ENCODE measurements at regions not wholly inside any gene's neighbourhood (a gene's known extent, or its start where the extent isn't known, plus 50 kb on each side); places are given as distances from the start of the nearest gene placed in this dataset.

GRCh38 chr9:90024823-90025222, 420.0 kb downstream of the GADD45G start:
- Histone ChIP-seq H2AFZ (ENCODE audit: low read length) (no peak overlapping the region), H3K4me3 (ENCODE audit: low read length) (no peak overlapping the region), H4K20me1 (ENCODE audit: insufficient read depth, low read depth, low read length) (no peaks in the 10 kb centered on the region), H3K9me3 (ENCODE audit: low read length) (no peaks in the 10 kb centered on the region), H3K4me1 (ENCODE audit: low read length) (no peaks in the 10 kb centered on the region), H3K36me3 (ENCODE audit: insufficient read depth, low read length) (no peaks in the 10 kb centered on the region), H3K27ac (ENCODE audit: low read length) (no peak overlapping the region), H3K9me2 (replicated peaks; ENCODE audit: insufficient read depth, low read length) (no peaks in the 10 kb centered on the region), H3K79me2 (ENCODE audit: low read length) (no peaks in the 10 kb centered on the region), H3K9ac (ENCODE audit: low read length) (no peak overlapping the region), H3K27me3 (ENCODE audit: low read length) (no peaks in the 10 kb centered on the region), H3K4me2 (ENCODE audit: low read depth, low read length, poor library complexity, severe bottlenecking) (no peak overlapping the region)
- DNase-seq: no peak

DNA sequence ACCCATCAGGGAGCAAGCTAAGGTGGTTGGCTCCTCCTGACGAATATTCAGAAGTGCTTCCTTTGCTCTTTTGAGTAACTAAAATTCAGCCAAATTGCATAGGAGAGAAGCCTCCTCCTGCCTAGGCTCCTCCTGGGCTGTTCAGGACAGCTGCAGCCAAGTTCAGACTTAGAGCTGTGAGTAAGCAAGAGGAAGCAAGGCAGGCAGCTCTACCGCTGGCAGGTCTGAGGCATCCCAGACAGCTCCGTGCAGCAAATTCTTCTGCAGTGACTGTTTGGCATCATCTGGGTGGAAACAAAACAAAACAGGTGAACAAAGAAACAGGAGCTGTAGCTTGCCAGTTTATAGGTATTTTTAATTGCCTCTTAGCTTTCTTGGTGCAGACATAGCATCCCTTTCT, 421.0 kb downstream of the GADD45G start:
- H3K79me2 ChIP-seq (ENCODE audit: low read length): no peaks in the 10 kb centered on the region
- no peak overlapping the region for H2AFZ ChIP-seq (ENCODE audit: low read length)
- no peaks in the 10 kb centered on the region for H3K27me3 ChIP-seq (ENCODE audit: low read length)
- no peak overlapping the region for H3K4me2 ChIP-seq (ENCODE audit: low read depth, low read length, poor library complexity, severe bottlenecking)
- H3K9me2 ChIP-seq (replicated peaks; ENCODE audit: insufficient read depth, low read length): no peaks in the 10 kb centered on the region
- no peaks in the 10 kb centered on the region for H3K36me3 ChIP-seq (ENCODE audit: insufficient read depth, low read length)
- no peaks in the 10 kb centered on the region for H3K9me3 ChIP-seq (ENCODE audit: low read length)
- no peaks in the 10 kb centered on the region for H4K20me1 ChIP-seq (ENCODE audit: insufficient read depth, low read depth, low read length)
- no peak overlapping the region for H3K9ac ChIP-seq (ENCODE audit: low read length)
- no peak overlapping the region for H3K4me3 ChIP-seq (ENCODE audit: low read length)
- H3K4me1 ChIP-seq (ENCODE audit: low read length): no peaks in the 10 kb centered on the region
- DNase-seq: no peak
- H3K27ac ChIP-seq (ENCODE audit: low read length): no peak overlapping the region

DNA sequence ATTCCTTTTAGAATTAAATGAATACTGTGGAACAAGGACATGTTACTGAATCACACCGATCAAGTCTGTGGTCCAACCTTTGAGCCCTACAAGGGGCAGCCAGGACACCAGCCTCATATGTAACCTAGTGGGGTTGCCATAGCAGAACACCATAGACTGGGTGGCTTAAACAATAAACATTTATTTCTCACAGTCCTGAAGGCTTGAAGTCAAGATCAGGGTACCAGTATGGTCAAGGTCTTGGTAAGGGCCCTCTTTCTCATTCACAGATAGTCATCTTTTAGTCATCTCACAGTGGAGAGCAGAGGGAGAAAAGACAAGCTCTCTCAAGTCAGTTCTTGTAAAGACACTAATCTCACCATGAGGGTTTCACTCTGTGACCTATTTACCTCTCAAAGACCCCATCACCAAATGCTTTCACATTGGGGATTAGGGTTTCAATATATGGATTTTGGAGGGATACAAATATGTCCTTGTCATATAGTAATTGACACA, 422.5 kb downstream of the GADD45G start:
- Histone ChIP-seq H3K4me3 (ENCODE audit: low read length) (no peak overlapping the region), H3K9ac (ENCODE audit: low read length) (no peak overlapping the region), H3K9me2 (replicated peaks; ENCODE audit: insufficient read depth, low read length) (no peaks in the 10 kb centered on the region), H3K4me2 (ENCODE audit: low read depth, low read length, poor library complexity, severe bottlenecking) (no peak overlapping the region), H3K36me3 (ENCODE audit: insufficient read depth, low read length) (no peaks in the 10 kb centered on the region), H3K79me2 (ENCODE audit: low read length) (no peaks in the 10 kb centered on the region), H3K9me3 (ENCODE audit: low read length) (no peaks in the 10 kb centered on the region), H3K27me3 (ENCODE audit: low read length) (no peaks in the 10 kb centered on the region), H3K27ac (ENCODE audit: low read length) (no peak overlapping the region), H4K20me1 (ENCODE audit: insufficient read depth, low read depth, low read length) (no peaks in the 10 kb centered on the region), H3K4me1 (ENCODE audit: low read length) (no peaks in the 10 kb centered on the region), H2AFZ (ENCODE audit: low read length) (no peak overlapping the region)
- no peak for DNase-seq

DNA sequence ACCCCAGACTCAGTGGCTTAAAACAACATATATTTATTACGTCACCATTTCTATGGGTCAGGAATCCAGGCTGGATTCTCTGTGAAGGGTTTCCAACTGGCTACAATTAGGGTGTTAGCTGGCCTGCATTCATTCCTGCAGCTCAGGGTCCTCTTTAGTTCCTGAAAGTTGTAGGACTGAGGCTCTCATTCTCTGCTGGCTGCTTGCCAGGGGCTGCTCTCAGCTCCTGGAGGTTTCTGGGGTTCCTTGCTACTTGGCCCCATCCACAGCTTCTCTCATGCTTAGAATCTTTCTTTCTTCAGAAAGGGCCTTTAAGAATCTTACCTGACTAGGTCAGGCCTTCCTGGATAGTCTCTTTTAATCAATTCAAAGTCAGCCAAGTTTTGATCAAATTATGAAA, 424.6 kb downstream of the GADD45G start:
- no peak overlapping the region for H3K4me2 ChIP-seq (ENCODE audit: low read depth, low read length, poor library complexity, severe bottlenecking)
- no peaks in the 10 kb centered on the region for H3K27me3 ChIP-seq (ENCODE audit: low read length)
- no peaks in the 10 kb centered on the region for H3K9me3 ChIP-seq (ENCODE audit: low read length)
- no peak for DNase-seq
- no peaks in the 10 kb centered on the region for H3K36me3 ChIP-seq (ENCODE audit: insufficient read depth, low read length)
- no peak overlapping the region for H3K27ac ChIP-seq (ENCODE audit: low read length)
- no peaks in the 10 kb centered on the region for H4K20me1 ChIP-seq (ENCODE audit: insufficient read depth, low read depth, low read length)
- no peak overlapping the region for H3K4me3 ChIP-seq (ENCODE audit: low read length)
- no peaks in the 10 kb centered on the region for H3K79me2 ChIP-seq (ENCODE audit: low read length)
- H3K9ac ChIP-seq (ENCODE audit: low read length): no peak overlapping the region
- H3K9me2 ChIP-seq (replicated peaks; ENCODE audit: insufficient read depth, low read length): no peaks in the 10 kb centered on the region
- H2AFZ ChIP-seq (ENCODE audit: low read length): no peak overlapping the region
- H3K4me1 ChIP-seq (ENCODE audit: low read length): no peaks in the 10 kb centered on the region

- Histone ChIP-seq H3K27ac (ENCODE audit: low read length) (no peak overlapping the region), H3K4me1 (ENCODE audit: low read length) (no peaks in the 10 kb centered on the region), H2AFZ (ENCODE audit: low read length) (no peak overlapping the region), H3K4me2 (ENCODE audit: low read depth, low read length, poor library complexity, severe bottlenecking) (no peak overlapping the region), H4K20me1 (ENCODE audit: insufficient read depth, low read depth, low read length) (no peaks in the 10 kb centered on the region), H3K9me3 (ENCODE audit: low read length) (no peaks in the 10 kb centered on the region), H3K4me3 (ENCODE audit: low read length) (no peak overlapping the region), H3K9ac (ENCODE audit: low read length) (no peak overlapping the region), H3K79me2 (ENCODE audit: low read length) (no peaks in the 10 kb centered on the region), H3K9me2 (replicated peaks; ENCODE audit: insufficient read depth, low read length) (no peaks in the 10 kb centered on the region), H3K27me3 (ENCODE audit: low read length) (no peaks in the 10 kb centered on the region), H3K36me3 (ENCODE audit: insufficient read depth, low read length) (no peaks in the 10 kb centered on the region)
- no peak for DNase-seq
Measured at GRCh38 chr9:90029996-90030395, 425.2 kb downstream of the GADD45G start.

DNA sequence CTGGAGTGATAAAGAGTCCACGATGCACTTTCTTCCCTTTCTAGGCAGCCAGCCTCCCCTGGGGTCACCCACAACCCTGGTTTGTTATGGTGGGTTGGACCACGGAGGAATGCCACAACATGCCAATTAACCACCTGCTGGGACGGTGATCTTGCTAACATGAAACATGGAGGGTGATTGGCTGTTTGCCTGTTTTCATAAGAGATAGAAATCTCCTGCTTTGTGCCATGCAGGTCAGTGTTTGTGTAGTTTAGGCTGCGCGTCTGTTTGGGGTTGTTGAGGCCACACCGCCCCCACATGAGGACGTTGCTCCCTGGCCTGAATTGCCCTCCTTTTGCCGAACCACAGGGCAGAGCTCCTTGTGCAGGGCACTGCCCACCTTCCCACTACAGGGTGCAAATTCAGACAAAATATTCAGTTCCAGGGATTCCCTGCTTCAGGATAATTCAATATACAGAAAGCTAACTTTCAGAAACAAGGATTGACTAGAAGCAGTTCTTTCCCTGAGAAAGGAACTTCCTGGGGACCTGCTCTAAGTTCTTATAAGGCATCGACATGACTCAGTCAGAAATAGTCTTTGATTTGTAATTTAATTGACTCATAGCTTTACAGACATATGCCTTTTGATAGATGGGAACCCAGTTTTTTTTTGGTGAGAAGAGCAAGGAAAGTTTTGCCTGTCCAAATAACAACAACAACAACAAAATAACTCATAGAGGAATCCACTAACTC, 427.6 kb downstream of the GADD45G start:
- Histone ChIP-seq H3K79me2 (ENCODE audit: low read length) (no peaks in the 10 kb centered on the region), H3K9ac (ENCODE audit: low read length) (no peak overlapping the region), H3K9me3 (ENCODE audit: low read length) (no peaks in the 10 kb centered on the region), H2AFZ (ENCODE audit: low read length) (no peak overlapping the region), H3K4me2 (ENCODE audit: low read depth, low read length, poor library complexity, severe bottlenecking) (no peak overlapping the region), H3K9me2 (replicated peaks; ENCODE audit: insufficient read depth, low read length) (no peaks in the 10 kb centered on the region), H3K36me3 (ENCODE audit: insufficient read depth, low read length) (no peaks in the 10 kb centered on the region), H3K4me1 (ENCODE audit: low read length) (no peaks in the 10 kb centered on the region), H3K27me3 (ENCODE audit: low read length) (no peaks in the 10 kb centered on the region), H4K20me1 (ENCODE audit: insufficient read depth, low read depth, low read length) (no peaks in the 10 kb centered on the region), H3K4me3 (ENCODE audit: low read length) (no peak overlapping the region), H3K27ac (ENCODE audit: low read length) (no peak overlapping the region)
- DNase-seq: no peak

DNA sequence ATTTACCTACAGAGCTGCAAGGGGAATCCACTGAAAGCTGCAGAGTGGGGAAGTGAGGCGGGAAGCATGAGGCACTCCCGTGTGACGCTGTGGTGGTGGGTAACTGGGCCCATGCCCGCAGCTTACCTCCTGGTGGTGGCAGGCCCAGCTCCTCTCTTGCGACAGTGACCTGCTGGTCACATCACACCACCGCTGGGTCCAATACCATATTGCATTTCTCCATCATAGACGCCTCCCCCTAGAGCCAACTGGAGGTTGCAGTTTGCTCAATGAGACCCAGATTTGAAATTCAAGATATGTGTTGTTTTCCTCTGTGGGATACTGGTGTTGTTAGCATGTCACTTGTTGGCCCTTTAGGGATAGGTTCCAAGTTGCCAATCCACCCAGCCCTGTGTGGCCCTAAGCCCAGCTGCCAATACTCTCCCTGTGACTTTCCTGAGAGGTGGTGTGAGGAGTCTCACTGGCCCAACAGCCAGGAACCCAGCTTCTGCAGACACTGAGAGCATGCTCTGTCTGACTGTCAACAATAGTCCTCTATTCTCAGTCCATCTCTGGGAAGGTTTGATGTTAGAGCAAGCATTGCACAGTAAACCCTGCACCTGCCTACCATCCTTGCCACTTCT, 428.3 kb downstream of the GADD45G start:
- no peak overlapping the region for H3K4me3 ChIP-seq (ENCODE audit: low read length)
- DNase-seq: no peak
- no peaks in the 10 kb centered on the region for H3K79me2 ChIP-seq (ENCODE audit: low read length)
- no peaks in the 10 kb centered on the region for H3K4me1 ChIP-seq (ENCODE audit: low read length)
- no peak overlapping the region for H3K9ac ChIP-seq (ENCODE audit: low read length)
- no peak overlapping the region for H2AFZ ChIP-seq (ENCODE audit: low read length)
- no peak overlapping the region for H3K27ac ChIP-seq (ENCODE audit: low read length)
- no peaks in the 10 kb centered on the region for H4K20me1 ChIP-seq (ENCODE audit: insufficient read depth, low read depth, low read length)
- H3K36me3 ChIP-seq (ENCODE audit: insufficient read depth, low read length): no peaks in the 10 kb centered on the region
- no peaks in the 10 kb centered on the region for H3K9me2 ChIP-seq (replicated peaks; ENCODE audit: insufficient read depth, low read length)
- H3K9me3 ChIP-seq (ENCODE audit: low read length): no peaks in the 10 kb centered on the region
- no peak overlapping the region for H3K4me2 ChIP-seq (ENCODE audit: low read depth, low read length, poor library complexity, severe bottlenecking)
- no peaks in the 10 kb centered on the region for H3K27me3 ChIP-seq (ENCODE audit: low read length)

- no peak overlapping the region for H3K27ac ChIP-seq (ENCODE audit: low read length)
- no peak overlapping the region for H3K4me2 ChIP-seq (ENCODE audit: low read depth, low read length, poor library complexity, severe bottlenecking)
- no peak overlapping the region for H3K4me3 ChIP-seq (ENCODE audit: low read length)
- H3K4me1 ChIP-seq (ENCODE audit: low read length): no peaks in the 10 kb centered on the region
- DNase-seq: no peak
- H4K20me1 ChIP-seq (ENCODE audit: insufficient read depth, low read depth, low read length): no peaks in the 10 kb centered on the region
- no peaks in the 10 kb centered on the region for H3K36me3 ChIP-seq (ENCODE audit: insufficient read depth, low read length)
- H3K79me2 ChIP-seq (ENCODE audit: low read length): no peaks in the 10 kb centered on the region
- H3K9ac ChIP-seq (ENCODE audit: low read length): no peak overlapping the region
- H3K9me2 ChIP-seq (replicated peaks; ENCODE audit: insufficient read depth, low read length): no peaks in the 10 kb centered on the region
- H3K27me3 ChIP-seq (ENCODE audit: low read length): no peaks in the 10 kb centered on the region
- H3K9me3 ChIP-seq (ENCODE audit: low read length): no peaks in the 10 kb centered on the region
- H2AFZ ChIP-seq (ENCODE audit: low read length): no peak overlapping the region
Measured at GRCh38 chr9:90034071-90034470, 429.3 kb downstream of the GADD45G start.

Measured in Karpas-422 (cell line).